Endothelial cell of umbilical vein (primary cell): ENCODE measurements at regions not wholly inside any gene's neighbourhood (a gene's known extent, or its start where the extent isn't known, plus 50 kb on each side); places are given as distances from the start of the nearest gene placed in this dataset.

ENCODE experiments used
- BruUV-seq: library from RNA; stranded (reverse); fragments of 400-500 nt; replicated peaks from 2 replicates; lab custom pipeline; 2021; lab: Mats Ljungman, UMichigan
- CTCF ChIA-PET: fragments of 300-600, 350-600 bp; sonication (Branson Sonifier 250); formaldehyde crosslinking; loops from one replicate; lab custom pipeline; 2021; ENCODE audit warnings: antibody characterized with exemption, inconsistent platforms; lab: Charles Lee
- POLR2A ChIA-PET: fragments of 300-600, 350-600 bp; sonication (Branson Sonifier 250); formaldehyde crosslinking; loops from one replicate; lab custom pipeline; 2021; ENCODE audit warnings: antibody characterized with exemption, inconsistent platforms; lab: Charles Lee
- DNase-seq: peaks from one replicate; pipeline ENCODE4 v3.0.0-alpha.2; 2011; ENCODE audit warnings: low read depth, low spot score
- FAIRE-seq: peaks from 2 replicates; lab custom pipeline; 2011; peaks lifted over from hg19 to GRCh38; lab: Jason Lieb, UNC
- H2AFZ ChIP-seq: 2 replicates; pipeline ENCODE4 v1.6.0; 2012; ENCODE audit warnings: low read depth, low read length, control low read depth, inconsistent platforms
- H3K27ac ChIP-seq: 2 replicates; pipeline ENCODE4 v1.5.1; 2011; ENCODE audit warnings: low read depth, mild to moderate bottlenecking, control low read depth, low read length, moderate library complexity; ENCODE audit not compliant: insufficient read depth
- H3K27me3 ChIP-seq, 2 experiments: 2 replicates each; pipeline versions ENCODE4 v1.6.0 to v1.6.1; 2011; ENCODE audit warnings: low read length in 2 of 2, mixed read lengths in 1 of 2; ENCODE audit not compliant: control insufficient read depth in 2 of 2, insufficient read depth in 2 of 2
- H3K36me3 ChIP-seq, 2 experiments: 2 replicates in 1 of 2; 3 replicates in 1 of 2; pipeline ENCODE4 v1.5.1; 2011; ENCODE audit warnings: low read length in 2 of 2, mild to moderate bottlenecking in 1 of 2, moderate library complexity in 1 of 2; ENCODE audit not compliant: control insufficient read depth in 2 of 2, insufficient read depth in 2 of 2; ENCODE audit errors: extremely low read depth in 1 of 2
- H3K4me1 ChIP-seq: 3 replicates; pipeline ENCODE4 v1.5.1; 2011; ENCODE audit warnings: mild to moderate bottlenecking, low read length; ENCODE audit not compliant: control insufficient read depth, insufficient read depth; ENCODE audit errors: extremely low read depth
- H3K4me2 ChIP-seq: 2 replicates; pipeline ENCODE4 v1.6.1; 2011; ENCODE audit warnings: low read length, control low read depth, mixed read lengths; ENCODE audit not compliant: insufficient read depth
- H3K4me3 ChIP-seq, 3 experiments: fragments of 200-600 bp in 1 of 3; sonication (generic), shearing (Covaris generic) in 1 of 3; replicated peaks in 1 of 3; 2 replicates each; pipeline ENCODE4 v1.5.1; 2011 to 2016; ENCODE audit warnings: control low read depth in 3 of 3, low read length in 3 of 3, mild to moderate bottlenecking in 2 of 3, inconsistent platforms in 1 of 3, low read depth in 1 of 3, moderate library complexity in 1 of 3; ENCODE audit not compliant: insufficient read depth in 1 of 3
- H3K79me2 ChIP-seq: 2 replicates; pipeline ENCODE4 v1.6.0; 2012; ENCODE audit warnings: low read length, inconsistent platforms; ENCODE audit not compliant: control insufficient read depth, insufficient read depth
- H3K9ac ChIP-seq: replicated peaks from 2 replicates; pipeline ENCODE3; 2011; ENCODE audit warnings: low read length, control low read depth; ENCODE audit not compliant: insufficient read depth; ENCODE audit errors: extremely low read depth
- H3K9me1 ChIP-seq: replicated peaks from 3 replicates; pipeline ENCODE4 v1.6.0; 2011; ENCODE audit warnings: mild to moderate bottlenecking, low read length; ENCODE audit not compliant: control insufficient read depth, insufficient read depth; ENCODE audit errors: extremely low read depth
- H3K9me3 ChIP-seq: replicated peaks from 2 replicates; pipeline ENCODE4 v1.5.1; 2012; ENCODE audit warnings: low read length, inconsistent platforms; ENCODE audit not compliant: control insufficient read depth, insufficient read depth
- H4K20me1 ChIP-seq: replicated peaks from 2 replicates; pipeline ENCODE3; 2011; ENCODE audit warnings: mild to moderate bottlenecking, low read length; ENCODE audit not compliant: control insufficient read depth, insufficient read depth; ENCODE audit errors: extremely low read depth
- CTCF ChIP-seq, 2 donors: IDR thresholded peaks; 1 replicate in 1 of 2; 2 replicates in 1 of 2; pipeline ENCODE4 v1.5.1; 2011; ENCODE audit warnings: low read length in 2 of 2, mild to moderate bottlenecking in 2 of 2, moderate library complexity in 2 of 2, control low read depth in 1 of 2, inconsistent platforms in 1 of 2, low read depth in 1 of 2; ENCODE audit not compliant: insufficient read depth in 1 of 2; ENCODE audit errors: extremely low read depth in 1 of 2
- EZH2 ChIP-seq: IDR thresholded peaks from 2 replicates; pipeline ENCODE4 v1.6.1; 2012; ENCODE audit warnings: borderline replicate concordance, low read depth, mild to moderate bottlenecking, moderate library complexity, low read length, inconsistent platforms; ENCODE audit not compliant: severe bottlenecking
- FOS ChIP-seq: IDR thresholded peaks from 2 replicates; pipeline ENCODE4 v1.6.1; 2011; ENCODE audit warnings: mild to moderate bottlenecking, low read length, moderate library complexity, borderline replicate concordance; ENCODE audit not compliant: insufficient read depth
- GATA2 ChIP-seq: IDR thresholded peaks from 2 replicates; pipeline ENCODE4 v1.7.0; 2011; ENCODE audit warnings: low read depth, mild to moderate bottlenecking, moderate library complexity, mixed read lengths, low read length; ENCODE audit not compliant: insufficient read length, insufficient read depth
- JUN ChIP-seq: IDR thresholded peaks from 2 replicates; pipeline ENCODE4 v1.6.1; 2011; ENCODE audit warnings: borderline replicate concordance, low read depth; ENCODE audit not compliant: insufficient read length, insufficient read depth
- MAX ChIP-seq: IDR thresholded peaks from 2 replicates; pipeline ENCODE4 v1.6.1; 2011; ENCODE audit not compliant: insufficient read depth, insufficient read length
- MYC ChIP-seq: IDR thresholded peaks from one replicate; pipeline ENCODE4 v1.6.1; 2011; ENCODE audit warnings: mild to moderate bottlenecking, low read depth, low read length
- POLR2A ChIP-seq: IDR thresholded peaks from 2 replicates; pipeline ENCODE4 v1.6.1; 2012; ENCODE audit warnings: low read depth, mild to moderate bottlenecking, control low read depth, low read length
- POLR2AphosphoS5 ChIP-seq: IDR thresholded peaks from 2 replicates; pipeline ENCODE4 v1.6.1; 2012; ENCODE audit warnings: low read depth, mild to moderate bottlenecking, control low read depth, low read length, moderate library complexity; ENCODE audit not compliant: insufficient read depth
- dilution Hi-C: fragments of 300-500 bp; cut with MboI; formaldehyde crosslinking; loops from one replicate; pipeline ENCODE4 v1.15.0; 2019; ENCODE audit warnings: low sequenced_read_pairs; ENCODE audit not compliant: extremely low pct_ligation_motif_present
- intact Hi-C: fragments of 100-400 bp; cut with micrococcal nuclease; formaldehyde crosslinking; loops from one replicate; pipeline ENCODE4 v1.10.0; 2022

- BruUV-seq: no TSS peak
- Histone ChIP-seq H3K36me3 (no peaks in the 10 kb centered on the region), H3K27me3 (no peaks in the 10 kb centered on the region), H3K9me1 (no peaks in the 10 kb centered on the region), H3K9ac (no peak overlapping the region), H2AFZ (no peak overlapping the region), H3K4me3 (no peak overlapping the region), H3K27ac (no peak overlapping the region), H3K79me2 (no peaks in the 10 kb centered on the region), H4K20me1 (no peaks in the 10 kb centered on the region), H3K4me1 (no peaks in the 10 kb centered on the region), H3K4me2 (no peak overlapping the region), H3K9me3 (no peaks in the 10 kb centered on the region)
- intact Hi-C loops (no loop called here), dilution Hi-C loops (no loop called here)
- DNase-seq (no peak), FAIRE-seq (no peak)
- TF ChIP-seq MYC (no peak), GATA2 (no peak), CTCF (IDR thresholded peaks at IDR 0.05; ENCODE audit: extremely low read depth in 1 of 2, insufficient read depth in 1 of 2, low read depth in 1 of 2, low read length in 2 of 2) (no peak), POLR2A (no peak), JUN (no peak), MAX (no peak), FOS (no peak), EZH2 (no peak), POLR2AphosphoS5 (no peak)
- ChIA-PET POLR2A (no interaction called here), CTCF (no interaction called here)
Observed at GRCh38 chr6:153357391-153357790, 226.3 kb upstream of the RGS17 start.
